Peyer's patch (tissue), 4 donors: ENCODE measurements at regions not wholly inside any gene's neighbourhood (a gene's known extent, or its start where the extent isn't known, plus 50 kb on each side); places are given as distances from the start of the nearest gene placed in this dataset.

Source experiments
- POLR2A ChIP-seq, 2 donors: fragments of 450-650 bp; IDR thresholded peaks; one replicate each; pipeline ENCODE4 v1.5.1; 2017; ENCODE audit warnings: antibody characterized with exemption in 2 of 2, mild to moderate bottlenecking in 2 of 2, moderate library complexity in 2 of 2
- TF ChIP-seq, protein P1 (sequence below), 6 experiments: fragments of 450-650 bp in 4 of 6; fragments of 200-600 bp in 2 of 6; sonication (generic) in 1 of 6; IDR thresholded peaks; one replicate each; pipeline ENCODE4 v1.5.1; 2017 to 2019; ENCODE audit warnings: antibody characterized with exemption in 6 of 6, mild to moderate bottlenecking in 3 of 6, moderate library complexity in 1 of 6

DNA sequence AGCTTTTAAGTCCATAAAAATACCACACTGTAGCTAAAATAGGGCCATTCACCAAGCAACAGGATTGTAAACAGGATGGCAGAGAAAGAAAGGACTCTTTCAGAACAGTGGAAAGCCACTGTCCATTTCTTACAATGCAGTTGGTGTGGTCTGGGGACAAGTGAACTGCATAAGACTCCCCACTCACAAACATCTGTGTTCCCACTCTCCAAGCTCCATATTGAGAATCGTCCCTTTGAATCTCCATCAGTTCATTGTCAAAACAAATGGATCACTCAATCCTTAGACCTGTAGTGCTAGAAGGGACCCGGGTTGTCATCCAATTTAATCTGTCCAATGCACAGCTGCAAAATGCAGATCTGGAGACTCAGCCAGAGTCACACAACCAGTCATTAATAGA, 347.4 kb upstream of the KLHL29 start:
- TF ChIP-seq, protein P1, sequence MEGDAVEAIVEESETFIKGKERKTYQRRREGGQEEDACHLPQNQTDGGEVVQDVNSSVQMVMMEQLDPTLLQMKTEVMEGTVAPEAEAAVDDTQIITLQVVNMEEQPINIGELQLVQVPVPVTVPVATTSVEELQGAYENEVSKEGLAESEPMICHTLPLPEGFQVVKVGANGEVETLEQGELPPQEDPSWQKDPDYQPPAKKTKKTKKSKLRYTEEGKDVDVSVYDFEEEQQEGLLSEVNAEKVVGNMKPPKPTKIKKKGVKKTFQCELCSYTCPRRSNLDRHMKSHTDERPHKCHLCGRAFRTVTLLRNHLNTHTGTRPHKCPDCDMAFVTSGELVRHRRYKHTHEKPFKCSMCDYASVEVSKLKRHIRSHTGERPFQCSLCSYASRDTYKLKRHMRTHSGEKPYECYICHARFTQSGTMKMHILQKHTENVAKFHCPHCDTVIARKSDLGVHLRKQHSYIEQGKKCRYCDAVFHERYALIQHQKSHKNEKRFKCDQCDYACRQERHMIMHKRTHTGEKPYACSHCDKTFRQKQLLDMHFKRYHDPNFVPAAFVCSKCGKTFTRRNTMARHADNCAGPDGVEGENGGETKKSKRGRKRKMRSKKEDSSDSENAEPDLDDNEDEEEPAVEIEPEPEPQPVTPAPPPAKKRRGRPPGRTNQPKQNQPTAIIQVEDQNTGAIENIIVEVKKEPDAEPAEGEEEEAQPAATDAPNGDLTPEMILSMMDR (IDR thresholded peaks at IDR 0.05), result no peak
- no peak for TF ChIP-seq POLR2A (IDR thresholded peaks at IDR 0.05)
